ENCODE measurements at regions not wholly inside any gene's neighbourhood (a gene's known extent, or its start where the extent isn't known, plus 50 kb on each side); places are given as distances from the start of the nearest gene placed in this dataset.

- H3K27ac ChIP-seq (ENCODE audit: low read length in 2 of 2): no peak overlapping the region
- no peak overlapping the region for H3K4me3 ChIP-seq (ENCODE audit: control extremely low read depth in 1 of 5, extremely low read depth in 1 of 5, insufficient read depth in 1 of 5, low read depth in 2 of 5, low read length in 4 of 5)
- Mint-ChIP-seq H3K9me3 (ENCODE audit: insufficient read depth) (no peaks in the 10 kb centered on the region), H3K27ac (no peak overlapping the region), H3K4me1 (no peaks in the 10 kb centered on the region), H3K27me3 (peaks cover 3% of the 10 kb centered on the region), H3K4me3 (no peak overlapping the region)
- no peak overlapping the region for H3K9ac ChIP-seq (ENCODE audit: low read length)
- H3K4me1 ChIP-seq (ENCODE audit: control insufficient read depth in 2 of 2, insufficient read depth in 2 of 2, low read length in 2 of 2): no peaks in the 10 kb centered on the region
- ChIA-PET CTCF (interaction anchor here (1.2 to 2.5 kb wide), 2 partner anchors 10 to 17 kb away, joined by 3 to 10 read pairs; no protein-coding TSS in a partner anchor), POLR2A (no interaction called here)
- TF ChIP-seq, protein P1, sequence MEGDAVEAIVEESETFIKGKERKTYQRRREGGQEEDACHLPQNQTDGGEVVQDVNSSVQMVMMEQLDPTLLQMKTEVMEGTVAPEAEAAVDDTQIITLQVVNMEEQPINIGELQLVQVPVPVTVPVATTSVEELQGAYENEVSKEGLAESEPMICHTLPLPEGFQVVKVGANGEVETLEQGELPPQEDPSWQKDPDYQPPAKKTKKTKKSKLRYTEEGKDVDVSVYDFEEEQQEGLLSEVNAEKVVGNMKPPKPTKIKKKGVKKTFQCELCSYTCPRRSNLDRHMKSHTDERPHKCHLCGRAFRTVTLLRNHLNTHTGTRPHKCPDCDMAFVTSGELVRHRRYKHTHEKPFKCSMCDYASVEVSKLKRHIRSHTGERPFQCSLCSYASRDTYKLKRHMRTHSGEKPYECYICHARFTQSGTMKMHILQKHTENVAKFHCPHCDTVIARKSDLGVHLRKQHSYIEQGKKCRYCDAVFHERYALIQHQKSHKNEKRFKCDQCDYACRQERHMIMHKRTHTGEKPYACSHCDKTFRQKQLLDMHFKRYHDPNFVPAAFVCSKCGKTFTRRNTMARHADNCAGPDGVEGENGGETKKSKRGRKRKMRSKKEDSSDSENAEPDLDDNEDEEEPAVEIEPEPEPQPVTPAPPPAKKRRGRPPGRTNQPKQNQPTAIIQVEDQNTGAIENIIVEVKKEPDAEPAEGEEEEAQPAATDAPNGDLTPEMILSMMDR (IDR thresholded peaks at IDR 0.05): no peak
- TF ChIP-seq EZH2 (IDR thresholded peaks at IDR 0.05; ENCODE audit: borderline replicate concordance, insufficient read depth, low read depth, low read length, poor library complexity, severe bottlenecking): no peak
- no peaks in the 10 kb centered on the region for H3K79me2 ChIP-seq (ENCODE audit: control insufficient read depth, insufficient read depth, low read length)
- intact Hi-C loops (cut with micrococcal nuclease): no loop called here
- no peak overlapping the region for H3K4me2 ChIP-seq (replicated peaks; ENCODE audit: low read depth, low read length, poor library complexity, severe bottlenecking)
- WGBS (ENCODE audit: insufficient coverage): 50% methylated on average over 2 of the region's 3 CpGs
- no peaks in the 10 kb centered on the region for H4K20me1 ChIP-seq (ENCODE audit: control insufficient read depth, insufficient read depth, low read length, poor library complexity, severe bottlenecking)
- no peaks in the 10 kb centered on the region for H3K27me3 ChIP-seq (replicated peaks in 1 of 4; ENCODE audit: control extremely low read depth in 1 of 4, control insufficient read depth in 3 of 4, insufficient read depth in 4 of 4, low read length in 3 of 4)
- H3K36me3 ChIP-seq (replicated peaks in 1 of 2; ENCODE audit: control extremely low read depth in 1 of 2, control insufficient read depth in 1 of 2, extremely low read depth in 1 of 2, insufficient read depth in 2 of 2, low read length in 1 of 2): no peaks in the 10 kb centered on the region
- no peaks in the 10 kb centered on the region for H3K9me3 ChIP-seq (ENCODE audit: control extremely low read depth in 1 of 3, control insufficient read depth in 2 of 3, insufficient read depth in 1 of 3, low read length in 2 of 3)
- no peak for DNase-seq
- no peak overlapping the region for H2AFZ ChIP-seq (ENCODE audit: insufficient read depth, low read depth, low read length, poor library complexity, severe bottlenecking)
- ATAC-seq (ENCODE audit: low read depth): no peak
Observed at GRCh38 chr9:18237776-18238175, 236.2 kb upstream of the ADAMTSL1 start.

GRCh38 chr9:18238254-18238653 is 235.7 kb upstream of the ADAMTSL1 start:
- CTCF ChIA-PET: interaction anchor here (1.2 kb wide), 1 partner anchor 10 kb away, joined by 3 read pairs; no protein-coding TSS in a partner anchor
- POLR2A ChIA-PET: no interaction called here
- DNase-seq (no peak), ATAC-seq (ENCODE audit: low read depth) (no peak)
- H2AFZ ChIP-seq (ENCODE audit: insufficient read depth, low read depth, low read length, poor library complexity, severe bottlenecking): no peak overlapping the region
- Mint-ChIP-seq H3K4me1 (no peaks in the 10 kb centered on the region), H3K4me3 (no peak overlapping the region), H3K9me3 (ENCODE audit: insufficient read depth) (peaks cover under 1% of the 10 kb centered on the region), H3K27ac (no peak overlapping the region), H3K27me3 (peaks cover 2% of the 10 kb centered on the region)
- H3K4me3 ChIP-seq (ENCODE audit: control extremely low read depth in 1 of 5, extremely low read depth in 1 of 5, insufficient read depth in 1 of 5, low read depth in 2 of 5, low read length in 4 of 5): no peak overlapping the region
- H3K27ac ChIP-seq (ENCODE audit: low read length in 2 of 2): no peak overlapping the region
- intact Hi-C loops (cut with micrococcal nuclease): no loop called here
- H3K36me3 ChIP-seq (replicated peaks in 1 of 2; ENCODE audit: control extremely low read depth in 1 of 2, control insufficient read depth in 1 of 2, extremely low read depth in 1 of 2, insufficient read depth in 2 of 2, low read length in 1 of 2): no peaks in the 10 kb centered on the region
- no peaks in the 10 kb centered on the region for H3K9me3 ChIP-seq (ENCODE audit: control extremely low read depth in 1 of 3, control insufficient read depth in 2 of 3, insufficient read depth in 1 of 3, low read length in 2 of 3)
- WGBS (ENCODE audit: insufficient coverage): 38% methylated on average over 1 of the region's 2 CpGs
- no peaks in the 10 kb centered on the region for H3K27me3 ChIP-seq (replicated peaks in 1 of 4; ENCODE audit: control extremely low read depth in 1 of 4, control insufficient read depth in 3 of 4, insufficient read depth in 4 of 4, low read length in 3 of 4)
- H3K79me2 ChIP-seq (ENCODE audit: control insufficient read depth, insufficient read depth, low read length): no peaks in the 10 kb centered on the region
- no peaks in the 10 kb centered on the region for H4K20me1 ChIP-seq (ENCODE audit: control insufficient read depth, insufficient read depth, low read length, poor library complexity, severe bottlenecking)
- TF ChIP-seq EZH2 (IDR thresholded peaks at IDR 0.05; ENCODE audit: borderline replicate concordance, insufficient read depth, low read depth, low read length, poor library complexity, severe bottlenecking): no peak
- TF ChIP-seq, protein P1 (IDR thresholded peaks at IDR 0.05): no peak
- no peak overlapping the region for H3K9ac ChIP-seq (ENCODE audit: low read length)
- no peaks in the 10 kb centered on the region for H3K4me1 ChIP-seq (ENCODE audit: control insufficient read depth in 2 of 2, insufficient read depth in 2 of 2, low read length in 2 of 2)
- no peak overlapping the region for H3K4me2 ChIP-seq (replicated peaks; ENCODE audit: low read depth, low read length, poor library complexity, severe bottlenecking)

Data from B cell (primary cell).